ENCODE measurements at regions not wholly inside any gene's neighbourhood (a gene's known extent, or its start where the extent isn't known, plus 50 kb on each side); places are given as distances from the start of the nearest gene placed in this dataset.

- DNase-seq (ENCODE audit: low spot score), result no peak
These were observed 325.0 kb upstream of the HAND2 start for GRCh38 chr4:173855015-173855414.

- no peak for DNase-seq (ENCODE audit: low spot score)
These were observed 322.7 kb upstream of the HAND2 start for GRCh38 chr4:173852775-173853174.

GRCh38 chr4:173845580-173845979 is 315.6 kb upstream of the HAND2 start:
- DNase-seq (ENCODE audit: low spot score), result no peak

- DNase-seq (ENCODE audit: low spot score), result no peak
These were observed 309.8 kb upstream of the HAND2 start for GRCh38 chr4:173839865-173840264.

GRCh38 chr4:173837517-173837916 is 307.5 kb upstream of the HAND2 start:
- DNase-seq (ENCODE audit: low spot score), result no peak

- peak; percentile 63 for DNase-seq (ENCODE audit: low spot score)
These were observed 305.9 kb upstream of the HAND2 start for GRCh38 chr4:173835903-173836302.

GRCh38 chr4:173834151-173834550 is 304.1 kb upstream of the HAND2 start:
- DNase-seq (ENCODE audit: low spot score), result peak; percentile 38

GRCh38 chr4:173829565-173829964 is 299.5 kb upstream of the HAND2 start:
- no peak for DNase-seq (ENCODE audit: low spot score)

- no peak for DNase-seq (ENCODE audit: low spot score)
These were observed 297.7 kb upstream of the HAND2 start for GRCh38 chr4:173827707-173828106.

GRCh38 chr4:173821876-173822275 is 291.8 kb upstream of the HAND2 start:
- DNase-seq (ENCODE audit: low spot score), result no peak

- peak; percentile 23 for DNase-seq (ENCODE audit: low spot score)
These were observed 291.0 kb upstream of the HAND2 start for GRCh38 chr4:173821036-173821435.

- no peak for DNase-seq (ENCODE audit: low spot score)
These were observed 277.3 kb upstream of the HAND2 start for GRCh38 chr4:173807347-173807746.

- DNase-seq (ENCODE audit: low spot score), result no peak
These were observed 275.9 kb upstream of the HAND2 start for GRCh38 chr4:173805884-173806283.

GRCh38 chr4:173802662-173803022 is 272.6 kb upstream of the HAND2 start:
- no peak for DNase-seq (ENCODE audit: low spot score)

GRCh38 chr4:173801876-173802661 is 272.0 kb upstream of the HAND2 start:
- DNase-seq (ENCODE audit: low spot score), result no peak

- no peak for DNase-seq (ENCODE audit: low spot score)
These were observed 271.3 kb upstream of the HAND2 start for GRCh38 chr4:173801361-173801760.

- DNase-seq (ENCODE audit: low spot score), result no peak
These were observed 267.3 kb upstream of the HAND2 start for GRCh38 chr4:173797296-173797695.

GRCh38 chr4:173794662-173795061 is 264.6 kb upstream of the HAND2 start:
- DNase-seq (ENCODE audit: low spot score), result peak; percentile 82

- peak; percentile 14 for DNase-seq (ENCODE audit: low spot score)
These were observed 264.0 kb upstream of the HAND2 start for GRCh38 chr4:173793937-173794510.

- DNase-seq (ENCODE audit: low spot score), result no peak
These were observed 252.6 kb upstream of the HAND2 start for GRCh38 chr4:173782660-173783059.

- no peak for DNase-seq (ENCODE audit: low spot score)
These were observed 247.9 kb upstream of the HAND2 start for GRCh38 chr4:173777921-173778320.

- DNase-seq (ENCODE audit: low spot score), result no peak
These were observed 247.4 kb upstream of the HAND2 start for GRCh38 chr4:173777421-173777820.

GRCh38 chr4:173769568-173769967 is 239.5 kb upstream of the HAND2 start:
- no peak for DNase-seq (ENCODE audit: low spot score)

- no peak for DNase-seq (ENCODE audit: low spot score)
These were observed 237.6 kb upstream of the HAND2 start for GRCh38 chr4:173767650-173768049.
